H9 (cell line): ENCODE measurements at regions not wholly inside any gene's neighbourhood (a gene's known extent, or its start where the extent isn't known, plus 50 kb on each side); places are given as distances from the start of the nearest gene placed in this dataset.

ENCODE experiments used
- DNase-seq: peaks from one replicate; pipeline ENCODE4 v3.0.0-alpha.2; 2017
- H2AFZ ChIP-seq: one replicate; pipeline ENCODE4 v1.6.1; 2013; ENCODE audit warnings: mild to moderate bottlenecking, low read length, control low read depth, moderate library complexity
- H2AK5ac ChIP-seq: 2 replicates; pipeline ENCODE4 v1.6.1; 2013; ENCODE audit warnings: low read length, control low read depth, mixed read lengths; ENCODE audit not compliant: insufficient read length
- H2BK120ac ChIP-seq: one replicate; pipeline ENCODE4 v1.6.1; 2013; ENCODE audit warnings: low read depth, mild to moderate bottlenecking, low read length, control low read depth, inconsistent platforms; ENCODE audit not compliant: poor library complexity, severe bottlenecking
- H2BK12ac ChIP-seq: 2 replicates; pipeline ENCODE4 v1.6.1; 2013; ENCODE audit warnings: low read length, control low read depth, mixed read lengths, low read depth; ENCODE audit not compliant: insufficient read length
- H2BK15ac ChIP-seq: 2 replicates; pipeline ENCODE4 v1.6.1; 2013; ENCODE audit warnings: low read depth, low read length, control low read depth
- H2BK20ac ChIP-seq: one replicate; pipeline ENCODE4 v1.6.1; 2013; ENCODE audit warnings: low read depth, mild to moderate bottlenecking, low read length, control low read depth, inconsistent platforms; ENCODE audit not compliant: poor library complexity, severe bottlenecking
- H2BK5ac ChIP-seq: 2 replicates; pipeline ENCODE4 v1.6.1; 2013; ENCODE audit warnings: low read length, control low read depth, mixed read lengths; ENCODE audit not compliant: insufficient read length
- H3K14ac ChIP-seq: 2 replicates; pipeline ENCODE4 v1.6.1; 2013; ENCODE audit warnings: low read length, control low read depth; ENCODE audit not compliant: insufficient read depth
- H3K18ac ChIP-seq: 2 replicates; pipeline ENCODE4 v1.6.1; 2013; ENCODE audit warnings: low read depth, mild to moderate bottlenecking, mixed read lengths, low read length, control low read depth; ENCODE audit not compliant: insufficient read length
- H3K23ac ChIP-seq: 2 replicates; pipeline ENCODE4 v1.6.1; 2013; ENCODE audit warnings: low read length, control low read depth, mixed read lengths, low read depth; ENCODE audit not compliant: insufficient read length
- H3K23me2 ChIP-seq: 2 replicates; pipeline ENCODE4 v1.6.1; 2013; ENCODE audit warnings: low read depth, mild to moderate bottlenecking, mixed read lengths, low read length, control low read depth; ENCODE audit not compliant: insufficient read length, poor library complexity, severe bottlenecking
- H3K27ac ChIP-seq: 2 replicates; pipeline ENCODE4 v1.5.1; 2013; ENCODE audit warnings: low read length, control low read depth, mixed read lengths, low read depth; ENCODE audit not compliant: insufficient read length
- H3K27me3 ChIP-seq: 2 replicates; pipeline ENCODE4 v1.6.1; 2013; ENCODE audit warnings: low read length, control low read depth, inconsistent platforms; ENCODE audit not compliant: insufficient read depth
- H3K4ac ChIP-seq: 2 replicates; pipeline ENCODE4 v1.6.1; 2013; ENCODE audit warnings: low read depth, mild to moderate bottlenecking, control low read depth, inconsistent platforms, low read length, moderate library complexity
- H3K4me1 ChIP-seq: 2 replicates; pipeline ENCODE4 v1.6.1; 2013; ENCODE audit warnings: low read length, control low read depth, inconsistent platforms; ENCODE audit not compliant: insufficient read depth
- H3K4me2 ChIP-seq: 2 replicates; pipeline ENCODE4 v1.6.1; 2013; ENCODE audit warnings: low read length, control low read depth, mixed read lengths; ENCODE audit not compliant: insufficient read length, insufficient read depth
- H3K56ac ChIP-seq: 2 replicates; pipeline ENCODE4 v1.6.1; 2013; ENCODE audit warnings: low read depth, mild to moderate bottlenecking, mixed read lengths, low read length, control low read depth; ENCODE audit not compliant: insufficient read length
- H3K79me1 ChIP-seq: 2 replicates; pipeline ENCODE4 v1.6.1; 2013; ENCODE audit warnings: low read depth, mild to moderate bottlenecking, moderate library complexity, low read length, control low read depth, inconsistent platforms; ENCODE audit not compliant: insufficient read depth, poor library complexity, severe bottlenecking
- H3K79me2 ChIP-seq: 2 replicates; pipeline ENCODE4 v1.6.1; 2013; ENCODE audit warnings: low read length, control low read depth, inconsistent platforms; ENCODE audit not compliant: insufficient read depth
- H3K9ac ChIP-seq: 2 replicates; pipeline ENCODE4 v1.6.1; 2013; ENCODE audit warnings: low read length, control low read depth, mixed read lengths; ENCODE audit not compliant: insufficient read length; ENCODE audit errors: extremely low read depth
- H3K9me3 ChIP-seq: one replicate; pipeline ENCODE4 v1.6.1; 2013; ENCODE audit warnings: low read depth, low read length, inconsistent platforms; ENCODE audit not compliant: control insufficient read depth
- H3T11ph ChIP-seq: one replicate; pipeline ENCODE4 v1.6.1; 2013; ENCODE audit warnings: mild to moderate bottlenecking, low read length, control low read depth, inconsistent platforms
- H4K20me1 ChIP-seq: one replicate; pipeline ENCODE4 v1.6.1; 2013; ENCODE audit not compliant: control insufficient read depth, insufficient read length, insufficient read depth
- H4K5ac ChIP-seq: 2 replicates; pipeline ENCODE4 v1.6.1; 2013; ENCODE audit warnings: low read depth, mild to moderate bottlenecking, mixed read lengths, low read length, control low read depth; ENCODE audit not compliant: insufficient read length
- H4K8ac ChIP-seq: replicated peaks from 2 replicates; pipeline ENCODE4 v1.6.1; 2013; ENCODE audit warnings: low read length, control low read depth, mixed read lengths, low read depth; ENCODE audit not compliant: insufficient read length
- H4K91ac ChIP-seq: 2 replicates; pipeline ENCODE4 v1.6.1; 2013; ENCODE audit warnings: low read depth, mild to moderate bottlenecking, moderate library complexity, mixed read lengths, low read length, control low read depth; ENCODE audit not compliant: insufficient read length
- H3K27ac Mint-ChIP-seq, 3 experiments: 2 replicates in 2 of 3; 3 replicates in 1 of 3; pipeline ENCODE4 v1.8.0; 2020 to 2021; ENCODE audit warnings: mixed read lengths in 3 of 3, mild to moderate bottlenecking in 1 of 3, moderate library complexity in 1 of 3
- H3K27me3 Mint-ChIP-seq: 2 replicates; pipeline ENCODE4 v1.8.0; 2021; ENCODE audit warnings: low read depth, mild to moderate bottlenecking, moderate library complexity, mixed read lengths
- H3K36me3 Mint-ChIP-seq, 3 experiments: 2 replicates in 2 of 3; 3 replicates in 1 of 3; pipeline ENCODE4 v1.8.0; 2020 to 2021; ENCODE audit warnings: low read depth in 3 of 3, mixed read lengths in 3 of 3; ENCODE audit not compliant: insufficient read depth in 1 of 3
- H3K4me1 Mint-ChIP-seq, 2 experiments: 2 replicates each; pipeline ENCODE4 v1.8.0; 2020; ENCODE audit warnings: mixed read lengths in 2 of 2
- H3K4me3 Mint-ChIP-seq, 2 experiments: 2 replicates in 1 of 2; 3 replicates in 1 of 2; pipeline ENCODE4 v1.8.0; 2020 to 2021; ENCODE audit warnings: mild to moderate bottlenecking in 2 of 2, mixed read lengths in 2 of 2, moderate library complexity in 1 of 2
- H3K9me3 Mint-ChIP-seq, 2 experiments: 2 replicates in 1 of 2; 3 replicates in 1 of 2; pipeline ENCODE4 v1.8.0; 2020; ENCODE audit warnings: mild to moderate bottlenecking in 2 of 2, mixed read lengths in 2 of 2, moderate library complexity in 1 of 2
- WGBS: extraction: QIAGEN DNeasy Blood & Tissue Kit; methylation state at CpG from one replicate; pipeline ENCODE4 v1.1.7; 2013; ENCODE audit warnings: missing lambda C conversion rate, low lambda C conversion rate, mixed read lengths; ENCODE audit not compliant: insufficient read length; ENCODE audit errors: extremely low coverage; 5-methylcytosine and 5-hydroxymethylcytosine counted together
- TF ChIP-seq, protein P1 (sequence below): fragments of 200-600 bp; sonication (generic); conservative IDR thresholded peaks from 3 replicates; pipeline ENCODE4 v1.8.0; 2021; ENCODE audit warnings: antibody characterized with exemption, mild to moderate bottlenecking

DNA sequence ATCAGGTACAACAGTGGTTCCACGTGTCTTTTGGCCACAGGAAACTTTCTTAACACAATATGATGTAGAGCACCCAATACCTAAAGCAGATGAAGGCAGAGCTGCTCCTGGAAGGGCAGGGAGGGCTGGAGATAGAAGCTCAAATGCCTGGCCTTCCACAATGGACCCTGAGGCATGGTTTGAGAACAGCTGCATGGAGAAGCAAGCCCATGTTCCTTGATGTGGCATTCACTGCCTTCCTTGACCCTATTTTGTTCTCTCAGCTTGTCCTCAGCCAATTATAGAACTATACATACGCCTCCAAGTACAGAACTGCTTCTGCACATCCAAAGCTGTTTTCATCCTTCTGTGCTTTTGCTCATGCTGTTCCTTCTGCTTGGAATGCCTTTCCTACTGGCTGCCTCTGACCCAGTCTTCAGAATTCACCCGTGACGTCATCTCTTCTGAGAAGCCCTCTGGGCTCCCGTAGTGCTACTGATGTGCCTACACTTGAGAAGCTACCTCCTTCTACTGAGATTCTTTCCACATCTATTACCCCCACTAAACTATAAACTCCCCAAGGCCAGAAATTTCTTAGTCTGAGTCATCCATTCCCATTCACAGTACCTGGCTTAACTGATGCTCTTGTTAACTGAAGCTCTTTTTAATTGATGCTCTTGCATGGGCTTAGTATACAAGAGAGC lies 69.9 kb downstream of the CHRNA1 start:
- H3K4me1 ChIP-seq, result no peaks in the 10 kb centered on the region
- H3K79me1 ChIP-seq, result no peaks in the 10 kb centered on the region
- no peaks in the 10 kb centered on the region for H3K23me2 ChIP-seq
- no peak overlapping the region for H2BK120ac ChIP-seq
- no peaks in the 10 kb centered on the region for H3K27me3 ChIP-seq
- H2AFZ ChIP-seq, result no peak overlapping the region
- no peaks in the 10 kb centered on the region for H4K20me1 ChIP-seq
- WGBS, result no CpG with 5 or more reads among the region's 5 CpGs
- no peak overlapping the region for H4K91ac ChIP-seq
- no peak overlapping the region for H3K4ac ChIP-seq
- H3K79me2 ChIP-seq, result no peaks in the 10 kb centered on the region
- no peak for DNase-seq
- H4K5ac ChIP-seq, result no peak overlapping the region
- no peak overlapping the region for H2AK5ac ChIP-seq
- H3K9me3 ChIP-seq, result no peaks in the 10 kb centered on the region
- H3K4me3 Mint-ChIP-seq, result no peak overlapping the region
- no peak overlapping the region for H3K4me2 ChIP-seq
- no peak overlapping the region for H2BK5ac ChIP-seq
- H3K9me3 Mint-ChIP-seq, result peaks cover 2% of the 10 kb centered on the region in 2 experiments; a peak in 3 of 5 replicates
- no peak overlapping the region for H3T11ph ChIP-seq
- H3K23ac ChIP-seq, result no peak overlapping the region
- H3K14ac ChIP-seq, result no peak overlapping the region
- H2BK15ac ChIP-seq, result no peak overlapping the region
- H2BK20ac ChIP-seq, result no peak overlapping the region
- no peak overlapping the region for H3K56ac ChIP-seq
- H3K27me3 Mint-ChIP-seq, result peaks cover 8% of the 10 kb centered on the region
- H4K8ac ChIP-seq, result no peak overlapping the region
- H3K18ac ChIP-seq, result no peak overlapping the region
- H2BK12ac ChIP-seq, result no peak overlapping the region
- TF ChIP-seq, protein P1, sequence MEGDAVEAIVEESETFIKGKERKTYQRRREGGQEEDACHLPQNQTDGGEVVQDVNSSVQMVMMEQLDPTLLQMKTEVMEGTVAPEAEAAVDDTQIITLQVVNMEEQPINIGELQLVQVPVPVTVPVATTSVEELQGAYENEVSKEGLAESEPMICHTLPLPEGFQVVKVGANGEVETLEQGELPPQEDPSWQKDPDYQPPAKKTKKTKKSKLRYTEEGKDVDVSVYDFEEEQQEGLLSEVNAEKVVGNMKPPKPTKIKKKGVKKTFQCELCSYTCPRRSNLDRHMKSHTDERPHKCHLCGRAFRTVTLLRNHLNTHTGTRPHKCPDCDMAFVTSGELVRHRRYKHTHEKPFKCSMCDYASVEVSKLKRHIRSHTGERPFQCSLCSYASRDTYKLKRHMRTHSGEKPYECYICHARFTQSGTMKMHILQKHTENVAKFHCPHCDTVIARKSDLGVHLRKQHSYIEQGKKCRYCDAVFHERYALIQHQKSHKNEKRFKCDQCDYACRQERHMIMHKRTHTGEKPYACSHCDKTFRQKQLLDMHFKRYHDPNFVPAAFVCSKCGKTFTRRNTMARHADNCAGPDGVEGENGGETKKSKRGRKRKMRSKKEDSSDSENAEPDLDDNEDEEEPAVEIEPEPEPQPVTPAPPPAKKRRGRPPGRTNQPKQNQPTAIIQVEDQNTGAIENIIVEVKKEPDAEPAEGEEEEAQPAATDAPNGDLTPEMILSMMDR, result no peak
- H3K27ac ChIP-seq, result no peak overlapping the region
- peaks cover 14 to 15% of the 10 kb centered on the region in 2 experiments for H3K4me1 Mint-ChIP-seq
- no peak overlapping the region for H3K27ac Mint-ChIP-seq
- H3K9ac ChIP-seq, result no peak overlapping the region
- no peaks in the 10 kb centered on the region for H3K36me3 Mint-ChIP-seq
